HCT116 (cell line): ENCODE measurements at regions not wholly inside any gene's neighbourhood (a gene's known extent, or its start where the extent isn't known, plus 50 kb on each side); places are given as distances from the start of the nearest gene placed in this dataset.
"Not testable (repeated sequence)": the region's sequence is repeated elsewhere in the genome, so short reads cannot be mapped to it uniquely, and the experiment has no call there.

Experiments
- CTCF ChIP-seq, 3 experiments: fragments of 200-600 bp in 1 of 3; sonication (generic) in 1 of 3; IDR thresholded peaks in 2 of 3; conservative IDR thresholded peaks in 1 of 3; 2 replicates each; pipeline ENCODE4 v1.5.1; 2012 to 2017; ENCODE audit warnings: low read depth in 2 of 3, low read length in 2 of 3, antibody characterized with exemption in 1 of 3, borderline replicate concordance in 1 of 3, control low read depth in 1 of 3, mild to moderate bottlenecking in 1 of 3, mixed read lengths in 1 of 3, mixed run types in 1 of 3, moderate library complexity in 1 of 3; ENCODE audit not compliant: insufficient read depth in 1 of 3
- EZH2 ChIP-seq: fragments of 200-600 bp; sonication (generic); IDR thresholded peaks from 2 replicates; pipeline ENCODE4 v1.6.1; 2017; ENCODE audit warnings: antibody characterized with exemption, mixed run types
- MAX ChIP-seq: IDR thresholded peaks from 2 replicates; pipeline ENCODE4 v1.6.1; 2012
- POLR2A ChIP-seq: IDR thresholded peaks from 2 replicates; pipeline ENCODE4 v1.7.0; 2011; ENCODE audit warnings: borderline replicate concordance; ENCODE audit not compliant: insufficient read depth, insufficient read length; ENCODE audit errors: extremely low read depth
- POLR2AphosphoS5 ChIP-seq: IDR thresholded peaks from 2 replicates; pipeline ENCODE4 v1.6.1; 2011; ENCODE audit warnings: mild to moderate bottlenecking, low read depth, low read length, moderate library complexity
- SRF ChIP-seq: IDR thresholded peaks from 2 replicates; pipeline ENCODE4 v1.6.1; 2012; ENCODE audit warnings: low read depth
- ZFX ChIP-seq: fragments of 450-650 bp; IDR thresholded peaks from 2 replicates; pipeline ENCODE4 v1.6.1; 2017

- TF ChIP-seq CTCF (IDR thresholded peaks at IDR 0.05 in 2 of 3, conservative IDR thresholded peaks at IDR 0.05 in 1 of 3; ENCODE audit: borderline replicate concordance in 1 of 3, insufficient read depth in 1 of 3, low read depth in 2 of 3, low read length in 2 of 3); SRF; ZFX; EZH2; POLR2AphosphoS5; POLR2A; MAX: not testable (repeated sequence)
Measured at GRCh38 chr14:98934569-98934968, 337.4 kb downstream of the BCL11B start.
